CD4-positive, alpha-beta T cell treated with Interferon gamma for 1 hour (primary cell): ENCODE measurements at regions not wholly inside any gene's neighbourhood (a gene's known extent, or its start where the extent isn't known, plus 50 kb on each side); places are given as distances from the start of the nearest gene placed in this dataset.

Experiments used
- DNase-seq: peaks from one replicate; pipeline ENCODE4 v3.0.0-alpha.2; 2020

- no peak for DNase-seq
Measured at GRCh38 chr15:96390986-96391385, 60.5 kb downstream of the NR2F2 start.

- no peak for DNase-seq
Measured at GRCh38 chr15:96392380-96393208, 62.1 kb downstream of the NR2F2 start.

- no peak for DNase-seq
Measured at GRCh38 chr15:96393209-96393513, 62.7 kb downstream of the NR2F2 start.

- no peak for DNase-seq
Measured at GRCh38 chr15:96395687-96396086, 65.2 kb downstream of the NR2F2 start.

GRCh38 chr15:96398776-96399175 lies 68.3 kb downstream of the NR2F2 start:
- no peak for DNase-seq

GRCh38 chr15:96402403-96402802 lies 71.9 kb downstream of the NR2F2 start:
- DNase-seq: no peak

- no peak for DNase-seq
Measured at GRCh38 chr15:96403071-96403470, 72.6 kb downstream of the NR2F2 start.

- no peak for DNase-seq
Measured at GRCh38 chr15:96403932-96404331, 73.4 kb downstream of the NR2F2 start.

- DNase-seq: no peak
Measured at GRCh38 chr15:96404560-96404959, 74.1 kb downstream of the NR2F2 start.

- DNase-seq: no peak
Measured at GRCh38 chr15:96406291-96406690, 75.8 kb downstream of the NR2F2 start.

- DNase-seq: no peak
Measured at GRCh38 chr15:96406701-96407100, 76.2 kb downstream of the NR2F2 start.

- DNase-seq: no peak
Measured at GRCh38 chr15:96407482-96407881, 77.0 kb downstream of the NR2F2 start.

- no peak for DNase-seq
Measured at GRCh38 chr15:96408591-96409183, 78.2 kb downstream of the NR2F2 start.

GRCh38 chr15:96409215-96410138 lies 79.0 kb downstream of the NR2F2 start:
- DNase-seq: no peak

- no peak for DNase-seq
Measured at GRCh38 chr15:96410175-96411055, 79.9 kb downstream of the NR2F2 start.

GRCh38 chr15:96411056-96412031 lies 80.8 kb downstream of the NR2F2 start:
- DNase-seq: no peak

- no peak for DNase-seq
Measured at GRCh38 chr15:96412045-96412905, 81.8 kb downstream of the NR2F2 start.

GRCh38 chr15:96412906-96413231 lies 82.4 kb downstream of the NR2F2 start:
- DNase-seq: no peak

- DNase-seq: no peak
Measured at GRCh38 chr15:96413657-96414056, 83.2 kb downstream of the NR2F2 start.

GRCh38 chr15:96414875-96415274 lies 84.4 kb downstream of the NR2F2 start:
- no peak for DNase-seq
